ENCODE measurements at regions not wholly inside any gene's neighbourhood (a gene's known extent, or its start where the extent isn't known, plus 50 kb on each side); places are given as distances from the start of the nearest gene placed in this dataset.

GRCh38 chr13:64869539-64869938 lies 2360.6 kb downstream of the PCDH9 start:
- TF ChIP-seq CTCF (conservative IDR thresholded peaks at IDR 0.05; ENCODE audit: low read length) (no peak), EZH2phosphoT487 (IDR thresholded peaks at IDR 0.05; ENCODE audit: borderline replicate concordance) (no peak)

Measured in Loucy (cell line).